AG04450 (cell line): ENCODE measurements at regions not wholly inside any gene's neighbourhood (a gene's known extent, or its start where the extent isn't known, plus 50 kb on each side); places are given as distances from the start of the nearest gene placed in this dataset.

ENCODE experiments used
- CTCF ChIA-PET: fragments of 300-600, 350-600 bp; formaldehyde crosslinking; extraction: SDS; loops from one replicate; lab custom pipeline; 2022; ENCODE audit warnings: antibody characterized with exemption, inconsistent platforms; lab: Charles Lee
- POLR2A ChIA-PET: fragments of 350-600 bp; formaldehyde crosslinking; extraction: SDS; loops from one replicate; lab custom pipeline; 2021; ENCODE audit warnings: antibody characterized with exemption, inconsistent platforms; lab: Yijun Ruan, JAX
- DNase-seq: peaks from one replicate; pipeline ENCODE4 v3.0.0-alpha.2; 2011; ENCODE audit warnings: low read depth, low spot score
- H3K27ac ChIP-seq: one replicate; pipeline ENCODE4 v1.5.1; 2012; ENCODE audit warnings: low read depth, low read length, control low read depth
- H3K27me3 ChIP-seq: one replicate; pipeline ENCODE4 v1.6.0; 2012; ENCODE audit warnings: low read length; ENCODE audit not compliant: control insufficient read depth, insufficient read depth
- H3K4me3 ChIP-seq: 2 replicates; pipeline ENCODE4 v1.5.1; 2011; ENCODE audit warnings: mild to moderate bottlenecking, low read depth, low read length, control low read depth
- H3K9me3 ChIP-seq: 2 replicates; pipeline ENCODE4 v1.5.1; 2012; ENCODE audit warnings: low read length; ENCODE audit not compliant: control insufficient read depth, insufficient read depth
- CTCF ChIP-seq: IDR thresholded peaks from 2 replicates; pipeline ENCODE4 v1.5.1; 2011; ENCODE audit warnings: low read depth, low read length, control low read depth, inconsistent platforms

GRCh38 chr11:91174193-91174592, 951.3 kb upstream of the CHORDC1 start:
- no peak for DNase-seq
- ChIA-PET CTCF (interaction anchor here (0.6 to 0.7 kb wide), 2 partner anchors 39 to 547 kb away, joined by 3 read pairs; no protein-coding TSS in a partner anchor), POLR2A (no interaction called here)
- Histone ChIP-seq H3K27ac (no peak overlapping the region), H3K4me3 (no peak overlapping the region), H3K9me3 (no peaks in the 10 kb centered on the region), H3K27me3 (no peaks in the 10 kb centered on the region)
- TF ChIP-seq CTCF = no peak

GRCh38 chr11:91173701-91174100, 950.9 kb upstream of the CHORDC1 start:
- no peak for TF ChIP-seq CTCF
- Histone ChIP-seq H3K4me3 (no peak overlapping the region), H3K9me3 (no peaks in the 10 kb centered on the region), H3K27ac (no peak overlapping the region), H3K27me3 (no peaks in the 10 kb centered on the region)
- DNase-seq = no peak
- ChIA-PET CTCF (interaction anchor here (0.7 to 0.9 kb wide), 2 partner anchors 39 to 74 kb away, joined by 3 read pairs; no protein-coding TSS in a partner anchor), POLR2A (no interaction called here)

- POLR2A ChIA-PET = no interaction called here
- no peak for TF ChIP-seq CTCF
- Histone ChIP-seq H3K9me3 (no peaks in the 10 kb centered on the region), H3K27me3 (no peaks in the 10 kb centered on the region), H3K27ac (no peak overlapping the region), H3K4me3 (no peak overlapping the region)
- CTCF ChIA-PET = no interaction called here
- no peak for DNase-seq
Observed at GRCh38 chr11:91170711-91171110, 947.9 kb upstream of the CHORDC1 start.

GRCh38 chr11:91164452-91164822, 941.6 kb upstream of the CHORDC1 start:
- TF ChIP-seq CTCF = no peak
- H3K27me3 ChIP-seq = no peaks in the 10 kb centered on the region
- H3K4me3 ChIP-seq = no peak overlapping the region
- ChIA-PET CTCF (no interaction called here), POLR2A (no interaction called here)
- H3K27ac ChIP-seq = no peak overlapping the region
- H3K9me3 ChIP-seq = no peaks in the 10 kb centered on the region
- DNase-seq = no peak

GRCh38 chr11:91163619-91164451, 941.0 kb upstream of the CHORDC1 start:
- no peaks in the 10 kb centered on the region for H3K27me3 ChIP-seq
- DNase-seq = no peak
- POLR2A ChIA-PET = no interaction called here
- no peak overlapping the region for H3K4me3 ChIP-seq
- CTCF ChIA-PET = no interaction called here
- no peak overlapping the region for H3K27ac ChIP-seq
- H3K9me3 ChIP-seq = no peaks in the 10 kb centered on the region
- TF ChIP-seq CTCF = no peak
